GM18498 (cell line): ENCODE measurements at regions not wholly inside any gene's neighbourhood (a gene's known extent, or its start where the extent isn't known, plus 50 kb on each side); places are given as distances from the start of the nearest gene placed in this dataset.

Experiments
- ATAC-seq: cut with Tn5 transposase; IDR thresholded peaks from one replicate; pipeline ENCODE4 v1.9.1; 2021; ENCODE audit warnings: mild to moderate bottlenecking, moderate library complexity; ENCODE audit not compliant: unreplicated experiment

DNA sequence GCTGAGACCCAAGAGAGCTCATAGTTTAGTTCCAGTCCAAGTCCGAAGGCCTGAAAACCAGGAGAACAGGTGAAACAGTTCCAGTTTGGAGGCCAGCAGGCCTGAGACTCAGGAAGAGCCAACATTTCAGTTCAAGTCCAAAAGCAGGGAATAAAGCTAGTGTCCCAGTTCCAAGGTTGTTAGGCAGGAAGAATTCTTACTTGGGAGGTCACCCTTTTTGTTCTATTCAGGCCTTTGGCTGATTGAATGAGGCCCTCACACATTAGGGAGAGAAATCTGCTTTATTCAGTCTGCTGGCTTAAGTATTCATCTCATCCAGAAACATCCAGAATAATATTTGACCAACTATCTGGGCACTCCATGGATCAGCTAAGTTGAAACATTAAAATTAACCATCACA, 294.6 kb downstream of the PCNX1 start:
- no peak for ATAC-seq

DNA sequence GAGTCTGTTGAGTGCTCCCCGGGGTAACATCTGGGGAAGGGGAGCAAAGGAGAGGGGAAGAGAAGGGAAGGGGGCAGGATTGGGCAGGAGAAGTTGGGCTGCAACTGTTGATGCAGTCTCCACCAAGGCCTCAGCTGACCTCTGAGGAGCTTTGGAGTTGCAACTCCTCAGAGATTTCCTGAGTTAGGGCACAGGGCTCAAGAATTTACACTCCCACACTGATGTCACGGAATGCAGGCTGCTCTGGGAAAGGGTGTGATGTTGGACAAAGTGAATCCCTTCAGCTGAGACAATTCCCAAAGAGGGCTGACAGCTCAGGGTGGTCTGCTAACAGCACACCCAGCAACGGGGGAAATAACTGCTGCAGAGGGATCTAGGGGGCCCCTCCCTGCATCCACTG, 295.6 kb downstream of the PCNX1 start:
- no peak for ATAC-seq

DNA sequence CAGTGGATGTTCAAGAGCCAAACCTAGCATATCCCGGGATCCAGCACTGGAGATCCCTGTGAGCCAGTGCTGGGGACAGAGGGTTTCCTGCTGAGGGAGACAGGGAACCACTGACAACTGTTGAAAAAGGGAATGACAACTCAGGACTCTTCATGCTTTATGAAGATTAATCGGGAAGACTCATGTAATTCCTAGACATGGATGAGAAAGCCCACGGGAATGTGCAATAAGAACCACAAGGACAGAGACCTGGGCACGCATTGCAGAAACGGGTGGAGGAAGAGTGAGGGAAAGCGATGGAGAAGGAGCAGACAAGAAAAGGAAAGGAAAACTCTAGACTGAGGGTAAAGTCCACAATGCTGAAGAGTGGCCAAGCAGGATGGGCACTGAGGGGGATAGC, 296.0 kb downstream of the PCNX1 start:
- no peak for ATAC-seq

DNA sequence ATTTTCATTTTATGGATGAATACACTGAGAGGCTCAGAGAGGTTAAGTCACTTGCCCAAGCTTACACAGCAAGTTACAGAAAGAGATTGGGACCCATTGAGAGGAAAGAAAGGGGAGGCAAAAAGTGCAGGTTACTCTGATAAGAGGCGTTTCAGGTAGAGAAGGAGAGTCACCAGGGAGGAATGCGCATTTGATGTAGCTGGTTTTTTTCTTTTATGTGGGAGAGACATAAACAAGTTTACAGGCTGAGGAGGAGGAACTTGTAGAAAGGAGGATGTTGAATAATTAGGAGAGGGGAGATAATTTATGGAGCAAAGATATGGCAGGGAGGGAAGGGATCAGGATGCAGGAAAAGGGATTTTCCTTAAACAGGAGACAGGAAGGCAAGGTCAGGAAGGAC, 297.0 kb downstream of the PCNX1 start:
- no peak for ATAC-seq

DNA sequence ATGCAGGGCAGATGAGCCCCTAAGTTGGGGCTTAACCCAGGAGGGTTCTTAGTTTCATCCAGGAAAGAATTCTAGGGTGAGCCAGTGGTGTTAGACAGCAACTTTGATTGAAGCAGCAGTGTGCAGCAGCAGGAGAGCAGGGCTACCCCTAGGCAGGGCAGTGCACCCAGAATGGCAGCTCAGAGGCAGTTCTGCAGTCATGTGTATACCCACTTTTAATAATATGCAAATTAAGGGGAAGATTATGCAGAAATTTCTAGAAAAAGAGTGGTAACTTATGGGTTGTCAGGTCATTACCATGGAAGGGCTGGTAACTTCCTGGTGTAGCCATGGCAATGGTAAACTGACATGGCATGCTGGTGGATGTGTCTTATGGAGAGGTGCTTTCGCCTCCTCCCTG, 297.5 kb downstream of the PCNX1 start:
- ATAC-seq = no peak

DNA sequence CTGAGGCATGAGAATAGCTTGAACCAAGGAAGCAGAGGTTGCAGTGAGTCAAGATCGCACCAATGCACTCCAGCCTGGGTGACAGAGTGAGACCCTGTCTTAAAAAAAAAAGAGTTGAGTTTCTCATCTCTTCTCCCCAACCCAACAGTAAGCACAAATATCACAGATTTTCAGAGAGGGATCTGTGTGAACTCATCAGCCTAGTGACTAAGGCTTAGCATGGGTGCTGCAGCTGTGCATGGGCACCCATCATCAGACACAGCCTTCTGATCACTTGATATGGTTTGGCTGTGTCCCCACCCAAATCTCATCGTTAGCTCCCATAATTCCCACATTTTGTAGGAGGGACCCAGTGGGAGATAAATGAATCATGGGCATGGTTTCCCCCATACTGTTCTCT, 298.9 kb downstream of the PCNX1 start:
- no peak for ATAC-seq

DNA sequence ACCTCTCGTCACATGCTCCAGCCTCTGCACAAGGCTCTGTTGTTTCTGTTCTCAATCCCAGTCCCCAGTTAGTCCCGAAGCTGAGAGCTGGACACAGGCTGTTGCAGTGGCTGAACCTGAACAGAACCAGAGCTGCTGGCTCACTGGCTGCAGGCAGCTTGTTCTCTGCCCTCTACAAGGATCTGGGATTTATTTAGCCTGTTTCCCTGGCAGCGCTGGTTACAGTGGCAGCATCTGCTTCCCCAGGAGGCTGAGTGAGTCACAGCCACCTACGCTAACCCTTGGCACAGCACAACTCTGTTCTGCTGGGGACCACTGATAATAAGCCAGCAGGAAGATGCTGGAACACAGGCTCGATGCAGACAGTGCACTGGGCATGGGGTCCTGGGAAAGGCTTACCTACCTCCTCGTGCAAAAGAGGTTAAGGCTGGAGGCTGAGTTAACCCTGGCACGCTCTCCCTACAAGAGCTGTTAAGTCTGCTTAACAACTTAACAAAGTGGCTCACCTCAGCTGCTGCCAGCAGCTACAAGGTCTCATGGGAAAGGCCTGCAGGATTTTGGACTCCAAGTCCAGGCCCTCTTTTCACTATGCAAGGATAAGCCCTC, 299.6 kb downstream of the PCNX1 start:
- no peak for ATAC-seq

DNA sequence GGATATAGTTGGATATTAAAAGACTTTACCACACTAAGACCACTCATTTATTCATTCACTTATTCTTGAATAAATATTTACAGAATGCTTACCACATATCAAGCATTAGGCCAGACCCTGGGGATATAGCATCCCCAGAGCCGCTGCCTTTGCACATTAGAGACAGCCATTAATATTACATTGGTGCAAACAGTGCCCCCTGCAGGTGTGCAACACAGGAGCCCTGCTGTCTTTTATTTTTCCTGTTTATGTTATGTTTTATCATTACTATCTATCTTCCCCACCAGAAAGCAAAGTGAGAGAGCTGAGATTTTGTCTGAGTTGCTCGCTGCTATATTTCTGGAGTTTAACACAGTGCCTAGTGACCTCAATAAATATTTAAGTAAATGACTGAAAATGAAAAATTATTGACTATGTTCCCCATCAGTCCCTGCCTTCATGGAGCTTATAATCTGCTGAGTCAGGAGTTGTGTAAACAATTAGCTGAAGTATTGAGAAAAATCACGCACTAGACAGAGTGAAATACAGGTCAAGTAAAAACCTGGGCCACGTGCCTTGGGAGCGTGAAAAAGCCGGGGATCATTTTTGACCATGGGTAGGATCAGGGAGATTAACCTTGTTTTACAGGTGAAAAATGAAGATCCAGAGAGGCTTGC, 301.6 kb downstream of the PCNX1 start:
- ATAC-seq = no peak

DNA sequence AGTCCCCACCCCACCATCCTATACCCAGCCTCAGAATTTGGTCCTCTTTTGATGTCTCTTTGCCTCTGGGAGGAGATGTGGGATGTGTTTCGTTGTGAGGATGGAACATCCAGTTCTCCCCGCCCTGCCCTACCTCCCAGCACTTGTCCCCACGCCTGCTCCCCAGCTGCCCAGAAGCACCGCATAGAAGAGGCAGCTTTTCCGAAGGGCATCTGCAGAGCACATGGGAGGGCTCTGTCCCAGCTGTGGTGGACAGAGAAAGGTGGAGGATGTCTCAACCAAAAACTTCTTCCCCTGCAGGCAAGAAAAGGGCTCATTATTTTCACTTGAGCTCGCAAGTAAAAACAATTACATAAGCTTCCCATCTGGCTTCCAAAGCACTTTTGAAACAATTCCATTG, 302.6 kb downstream of the PCNX1 start:
- ATAC-seq = no peak

DNA sequence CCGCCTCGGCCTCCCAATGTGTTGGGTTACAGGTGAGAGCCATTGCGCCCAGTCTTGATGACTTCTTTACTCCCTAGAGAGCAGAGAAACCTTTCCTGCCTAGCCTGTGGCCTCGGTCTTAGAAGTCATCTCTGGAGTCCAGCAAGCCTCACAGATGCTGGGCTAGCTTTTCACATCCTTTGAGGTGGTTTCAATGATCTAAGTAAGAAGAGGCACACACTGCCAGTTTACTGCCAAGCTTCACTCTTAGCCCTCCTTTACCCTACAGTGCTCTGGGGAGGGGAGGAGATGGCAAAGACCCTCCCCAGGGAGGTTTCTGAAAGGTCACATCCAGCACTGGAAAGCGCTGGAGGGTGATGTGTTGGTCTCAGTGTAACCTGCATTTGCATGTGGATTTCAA, 304.8 kb downstream of the PCNX1 start:
- no peak for ATAC-seq

DNA sequence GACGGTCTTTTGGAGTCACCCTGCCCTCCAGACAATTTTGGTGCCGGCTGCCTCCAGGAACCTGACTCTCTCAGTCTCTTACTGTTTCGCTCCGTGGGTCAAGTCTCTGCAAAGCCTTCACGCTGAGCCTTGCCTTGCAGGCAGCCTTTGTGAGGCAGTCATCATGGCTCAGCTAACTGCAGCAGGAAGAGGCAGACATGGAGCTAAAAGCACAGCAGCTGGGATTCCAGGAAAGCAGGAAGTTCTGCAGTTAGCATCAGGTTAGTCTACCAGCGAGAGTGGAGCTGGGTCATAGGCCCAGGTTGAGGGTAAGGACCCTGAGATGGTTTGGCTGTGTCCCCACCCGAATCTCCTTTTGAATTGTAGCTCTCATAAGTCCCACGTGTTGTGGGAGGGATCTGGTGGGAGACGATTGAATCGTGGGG, 305.4 kb downstream of the PCNX1 start:
- no peak for ATAC-seq

DNA sequence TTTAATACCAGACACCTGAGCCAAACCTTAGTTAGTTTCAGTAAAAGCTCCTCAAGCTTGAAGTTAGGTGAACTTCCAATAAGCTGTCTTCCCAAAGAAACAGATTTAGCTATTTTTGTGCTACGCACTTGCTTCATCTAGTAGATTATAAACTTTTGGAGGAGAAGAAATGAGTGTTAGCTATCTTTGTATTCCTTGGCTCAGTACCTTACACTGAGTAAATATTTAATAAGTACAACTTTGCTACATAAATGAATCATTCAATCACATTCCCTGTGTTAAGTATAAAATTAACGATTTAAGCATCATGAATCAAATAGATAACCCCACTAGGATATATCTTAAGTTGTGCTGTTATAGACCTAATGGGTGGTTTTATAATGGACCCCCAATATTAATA, 307.0 kb downstream of the PCNX1 start:
- ATAC-seq = no peak

DNA sequence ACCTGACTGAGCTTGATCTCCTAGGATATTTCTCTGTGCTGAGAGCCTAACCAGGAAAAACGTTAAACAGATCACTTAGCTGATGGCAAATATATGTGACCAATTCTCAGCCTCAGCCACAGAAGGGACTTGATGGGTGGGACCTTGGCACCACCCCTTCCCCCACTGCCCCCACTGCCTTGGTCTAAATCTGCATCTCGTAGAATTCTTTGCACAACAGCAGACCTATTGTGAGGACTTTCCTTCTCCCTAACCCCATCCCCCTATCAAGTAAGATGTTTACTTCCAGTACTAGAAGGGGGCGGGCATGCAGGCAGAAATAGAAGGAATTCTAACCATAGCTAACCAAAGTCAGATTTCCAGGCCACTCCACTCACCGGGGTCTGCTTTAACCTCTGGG, 313.2 kb downstream of the PCNX1 start:
- ATAC-seq = no peak

DNA sequence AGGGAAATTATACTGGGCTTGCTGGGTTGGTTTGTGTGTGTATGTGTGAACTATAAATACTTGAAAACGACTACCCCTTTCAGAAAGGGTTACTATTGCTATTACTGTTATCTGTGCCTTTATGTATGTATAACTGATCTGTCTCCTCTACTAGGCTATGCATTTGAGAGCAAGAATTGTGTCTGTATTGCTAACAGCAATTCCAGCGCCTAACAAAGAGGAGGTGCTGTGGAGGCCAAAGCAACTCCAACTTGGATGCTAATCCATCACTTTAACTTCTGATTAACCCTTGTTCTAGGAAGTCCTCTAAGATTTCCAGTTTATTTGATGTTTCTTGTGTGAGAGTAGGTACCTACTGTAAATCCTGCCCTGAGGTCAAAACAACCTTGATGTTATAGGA, 313.9 kb downstream of the PCNX1 start:
- no peak for ATAC-seq

DNA sequence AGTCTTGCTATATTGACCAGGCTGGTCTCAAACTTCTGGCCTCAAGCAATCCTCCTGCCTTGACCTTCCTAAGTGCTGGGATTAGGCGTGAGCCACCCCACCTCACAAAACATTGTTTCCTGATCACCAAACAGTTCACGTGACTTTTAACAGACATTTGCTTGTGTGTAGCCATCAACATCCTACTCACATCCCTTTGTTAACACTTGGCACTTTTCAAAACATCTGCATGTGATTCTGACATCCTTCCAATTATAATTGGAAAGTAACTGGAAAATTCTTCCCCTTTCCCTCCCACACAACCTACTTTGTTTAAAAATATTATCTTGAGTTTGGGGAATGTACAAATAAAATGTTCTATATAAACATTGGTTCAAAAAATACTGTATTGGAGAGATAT, 317.9 kb downstream of the PCNX1 start:
- no peak for ATAC-seq

DNA sequence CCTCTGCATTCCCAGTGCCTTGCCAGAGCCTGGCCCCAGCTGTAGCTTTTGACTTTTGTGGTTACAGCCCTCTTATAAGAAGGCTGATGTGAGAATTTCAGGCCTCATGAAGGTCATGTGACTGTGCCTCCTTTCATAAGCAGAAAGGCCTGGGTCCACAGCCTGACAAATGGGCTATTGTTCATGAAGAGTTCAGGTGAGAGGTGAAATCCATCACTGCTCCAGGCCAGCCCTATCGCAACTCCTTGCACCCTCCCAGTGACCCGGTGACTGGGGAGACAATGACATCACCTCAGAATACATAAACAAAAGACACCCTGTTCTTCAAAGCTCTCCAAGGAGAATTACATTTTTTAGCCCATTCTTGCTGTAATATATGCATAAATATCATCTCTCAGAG, 321.5 kb downstream of the PCNX1 start:
- ATAC-seq = no peak

DNA sequence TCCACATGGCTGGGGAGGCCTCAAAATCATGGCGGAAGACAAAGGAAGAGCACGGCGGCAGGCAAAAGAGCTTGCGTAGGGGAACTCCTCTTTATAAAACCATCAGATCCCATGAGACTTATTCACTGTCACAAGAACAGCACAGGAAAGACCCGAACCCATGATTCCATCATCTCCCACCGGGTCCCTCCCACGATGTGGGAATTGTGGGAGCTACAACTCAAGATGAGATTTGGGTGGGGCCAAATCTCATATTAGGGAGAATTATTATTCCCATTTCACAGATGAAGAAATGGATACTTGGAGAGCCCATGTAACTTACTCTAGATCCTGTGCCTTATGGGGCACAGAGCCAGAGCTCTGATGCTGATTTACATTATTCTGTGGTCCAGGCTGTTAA, 322.6 kb downstream of the PCNX1 start:
- ATAC-seq = no peak

DNA sequence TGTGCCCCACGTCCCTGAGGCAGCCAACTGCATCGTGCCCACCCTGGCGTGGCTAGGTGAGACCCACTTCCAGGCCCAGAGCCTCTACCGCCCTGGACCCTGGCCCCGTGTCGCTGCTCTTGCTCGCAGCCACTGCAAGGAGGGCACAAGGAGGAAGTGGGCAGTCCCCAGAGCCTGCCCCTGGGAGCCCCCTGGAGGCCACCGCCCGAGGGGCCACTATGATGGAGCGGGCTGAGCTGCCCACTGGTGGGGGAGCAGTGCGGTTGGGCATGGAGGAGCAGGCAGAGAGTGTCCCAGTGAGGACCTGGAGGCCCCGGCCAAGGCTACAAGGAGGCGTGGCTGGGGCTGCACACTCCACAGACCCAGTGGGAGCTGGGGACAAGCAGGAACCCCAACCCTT, 323.6 kb downstream of the PCNX1 start:
- no peak for ATAC-seq

DNA sequence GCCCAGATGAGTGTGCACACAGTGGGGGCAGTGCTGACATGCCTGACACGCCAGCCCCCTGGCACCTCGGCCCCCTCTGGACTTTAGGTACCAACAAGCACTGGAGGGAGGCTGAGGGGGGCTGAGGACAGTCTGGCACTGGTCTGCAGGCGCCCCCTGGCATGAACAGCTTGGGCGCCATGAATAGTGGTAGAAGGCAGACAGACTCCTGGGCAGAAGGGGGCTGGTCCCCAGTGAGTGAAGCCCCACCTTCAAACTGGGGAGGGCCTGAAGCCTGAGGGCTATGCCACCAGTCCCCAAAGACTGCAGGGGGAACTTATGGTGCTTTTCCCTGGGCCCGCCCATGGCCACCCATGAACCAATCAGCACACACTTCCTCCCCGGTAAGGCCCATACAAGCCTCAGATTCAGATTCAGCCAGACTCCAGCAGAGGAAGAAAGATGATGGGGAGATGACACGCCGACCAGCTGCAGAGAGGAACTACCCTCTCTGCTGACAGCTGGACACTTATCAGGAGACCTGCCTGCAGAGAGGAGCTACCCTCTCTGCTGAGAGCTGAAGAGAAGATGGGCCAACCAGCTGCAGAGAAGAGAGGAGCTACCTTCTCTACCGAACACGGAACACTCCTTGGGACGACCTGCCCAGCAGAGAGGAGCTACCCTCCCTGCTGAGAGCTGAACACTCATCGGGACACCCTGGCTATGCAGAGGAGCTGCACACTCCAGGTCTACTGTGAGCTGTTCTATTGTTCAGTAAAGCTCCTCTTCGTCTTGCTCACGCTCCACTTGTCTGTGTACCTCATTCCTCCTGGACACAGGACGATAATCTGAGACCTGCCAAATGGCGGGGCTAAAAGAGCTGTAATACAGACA, 324.5 kb downstream of the PCNX1 start:
- no peak for ATAC-seq

DNA sequence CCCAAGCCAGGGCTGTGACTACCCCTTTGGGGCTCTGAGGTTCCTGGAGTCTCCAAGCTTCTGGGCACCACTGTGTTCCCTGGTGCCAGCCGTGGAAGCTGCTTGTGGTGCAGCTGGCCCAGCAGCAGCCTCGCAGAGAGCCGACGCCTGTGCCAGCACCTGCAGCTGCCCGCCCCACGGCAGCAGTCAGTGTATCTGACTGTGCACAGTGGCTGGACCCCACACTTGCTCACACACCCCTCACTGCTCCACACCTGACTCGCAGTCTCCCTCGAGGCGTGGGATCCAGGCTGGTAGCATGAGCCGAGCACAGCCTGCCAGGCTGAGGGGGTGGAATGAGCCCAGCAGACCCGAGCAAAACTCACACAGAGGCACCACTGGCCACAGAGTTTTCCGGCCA, 325.2 kb downstream of the PCNX1 start:
- ATAC-seq = no peak

DNA sequence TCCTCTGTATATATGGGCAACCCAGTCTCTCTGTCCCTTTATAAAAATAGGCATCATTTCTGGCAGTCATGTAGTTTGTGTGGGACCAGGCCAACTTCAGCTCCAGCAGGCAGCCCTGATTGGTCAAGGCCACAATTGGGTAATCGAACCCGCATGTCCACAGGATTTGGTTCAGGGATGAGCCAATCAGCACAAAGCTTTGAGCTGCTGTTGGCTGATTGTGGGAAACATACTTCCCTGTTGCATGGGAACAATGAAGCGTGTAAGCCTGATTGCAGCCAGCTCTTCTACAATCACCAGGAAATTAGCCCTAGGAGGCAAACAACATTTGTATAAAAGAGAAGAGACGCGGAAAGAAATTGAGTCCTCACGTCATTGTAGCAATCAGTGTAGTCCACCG, 328.6 kb downstream of the PCNX1 start:
- ATAC-seq = no peak

DNA sequence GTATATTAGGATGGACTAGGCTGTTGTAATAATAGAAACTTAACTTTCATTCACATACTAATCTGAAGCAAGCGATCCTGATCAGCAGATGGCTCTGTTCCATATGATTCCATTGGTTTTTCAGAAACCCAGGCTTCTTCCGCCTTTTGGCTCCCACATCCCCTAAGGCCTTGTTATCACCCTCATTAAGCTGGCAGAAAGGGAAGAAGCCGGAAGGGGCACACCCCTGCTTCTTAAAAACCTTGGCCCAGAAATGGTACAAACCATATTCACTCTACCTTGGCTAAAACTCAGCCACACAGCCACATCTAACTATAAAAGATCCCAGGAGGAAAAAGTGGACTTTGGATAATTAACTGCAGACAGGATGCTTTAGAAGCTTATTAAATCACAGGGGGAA, 329.2 kb downstream of the PCNX1 start:
- ATAC-seq = no peak
